ENCODE measurements at regions not wholly inside any gene's neighbourhood (a gene's known extent, or its start where the extent isn't known, plus 50 kb on each side); places are given as distances from the start of the nearest gene placed in this dataset.

DNA sequence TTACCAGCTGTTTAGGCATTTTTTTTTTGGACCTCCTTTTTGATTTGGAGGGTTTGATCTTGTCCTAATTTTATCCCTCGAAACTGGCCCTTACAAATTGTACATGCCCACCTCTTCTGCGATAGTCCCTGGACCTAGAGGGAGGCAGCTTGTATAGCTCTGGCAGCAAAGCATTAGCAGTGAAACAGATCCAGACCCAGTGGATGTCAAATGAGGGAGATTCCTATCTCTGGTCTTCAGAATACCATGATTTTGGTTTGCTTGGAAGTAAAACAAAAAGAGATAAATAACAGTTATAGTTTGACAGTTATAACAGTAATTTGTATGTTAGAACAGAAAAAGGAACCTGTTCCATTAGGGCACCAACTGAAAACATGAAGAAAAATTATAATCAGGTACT is 123.6 kb downstream of the MIS18A start:
- TF ChIP-seq POLR2A (IDR thresholded peaks at IDR 0.05) = no peak
- TF ChIP-seq, protein P1, sequence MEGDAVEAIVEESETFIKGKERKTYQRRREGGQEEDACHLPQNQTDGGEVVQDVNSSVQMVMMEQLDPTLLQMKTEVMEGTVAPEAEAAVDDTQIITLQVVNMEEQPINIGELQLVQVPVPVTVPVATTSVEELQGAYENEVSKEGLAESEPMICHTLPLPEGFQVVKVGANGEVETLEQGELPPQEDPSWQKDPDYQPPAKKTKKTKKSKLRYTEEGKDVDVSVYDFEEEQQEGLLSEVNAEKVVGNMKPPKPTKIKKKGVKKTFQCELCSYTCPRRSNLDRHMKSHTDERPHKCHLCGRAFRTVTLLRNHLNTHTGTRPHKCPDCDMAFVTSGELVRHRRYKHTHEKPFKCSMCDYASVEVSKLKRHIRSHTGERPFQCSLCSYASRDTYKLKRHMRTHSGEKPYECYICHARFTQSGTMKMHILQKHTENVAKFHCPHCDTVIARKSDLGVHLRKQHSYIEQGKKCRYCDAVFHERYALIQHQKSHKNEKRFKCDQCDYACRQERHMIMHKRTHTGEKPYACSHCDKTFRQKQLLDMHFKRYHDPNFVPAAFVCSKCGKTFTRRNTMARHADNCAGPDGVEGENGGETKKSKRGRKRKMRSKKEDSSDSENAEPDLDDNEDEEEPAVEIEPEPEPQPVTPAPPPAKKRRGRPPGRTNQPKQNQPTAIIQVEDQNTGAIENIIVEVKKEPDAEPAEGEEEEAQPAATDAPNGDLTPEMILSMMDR (IDR thresholded peaks at IDR 0.05) = no peak
- no peak for TF ChIP-seq POLR2AphosphoS5 (IDR thresholded peaks at IDR 0.05)
- no peak for TF ChIP-seq EP300 (IDR thresholded peaks at IDR 0.05)

Measured in upper lobe of left lung (tissue), 4 donors.